K562 (cell line): ENCODE measurements at regions not wholly inside any gene's neighbourhood (a gene's known extent, or its start where the extent isn't known, plus 50 kb on each side); places are given as distances from the start of the nearest gene placed in this dataset.

Source experiments
- ATAC-seq: fragments of 200-7000 bp; cut with Tn5 transposase; 3 replicates; pipeline ENCODE4 v1.9.1; 2020; ENCODE audit warnings: moderate library complexity
- BruUV-seq: library from RNA; stranded (reverse); fragments of 400-500 nt; replicated peaks from 2 replicates; lab custom pipeline; 2021; lab: Mats Ljungman, UMichigan
- CTCF ChIA-PET: fragments of 300-600 bp; formaldehyde crosslinking; extraction: SDS; loops from one replicate; lab custom pipeline; 2021; ENCODE audit warnings: low intra/inter-chr PET ratio; lab: Yijun Ruan, JAX
- POLR2A ChIA-PET: fragments of 300-600, 350-650 bp; sonication (Branson Sonifier 250); formaldehyde crosslinking; extraction: SDS; loops from one replicate; lab custom pipeline; 2021; ENCODE audit warnings: antibody characterized with exemption, inconsistent platforms; lab: Yijun Ruan, JAX
- DNase-seq, 4 experiments: peaks; one replicate each; pipeline versions ENCODE4 v3.0.0 to v3.0.0-alpha.2; 2011 to 2018; ENCODE audit warnings: low spot score in 3 of 4, mixed read lengths in 3 of 4; ENCODE audit errors: extremely low read depth in 1 of 4
- FAIRE-seq: peaks from 2 replicates; lab custom pipeline; 2011; peaks lifted over from hg19 to GRCh38; lab: Jason Lieb, UNC
- H2AFZ ChIP-seq: 2 replicates; pipeline ENCODE4 v1.6.0; 2011; ENCODE audit warnings: low read depth, low read length, control low read depth, inconsistent platforms
- H3K27ac ChIP-seq: fragments of 200-600 bp; 3 replicates; pipeline ENCODE4 v1.8.0; 2011; ENCODE audit warnings: low read depth, mild to moderate bottlenecking, control low read depth, inconsistent platforms, low read length, moderate library complexity, mixed read lengths; ENCODE audit errors: extremely low read depth
- H3K27me3 ChIP-seq, 2 experiments: fragments of 300-600 bp in 1 of 2; 2 replicates in 1 of 2; 3 replicates in 1 of 2; pipeline versions ENCODE4 v1.6.0 to v1.8.0; 2011; ENCODE audit warnings: inconsistent platforms in 2 of 2, low read length in 2 of 2, mild to moderate bottlenecking in 1 of 2, mixed read lengths in 1 of 2, moderate library complexity in 1 of 2; ENCODE audit not compliant: control insufficient read depth in 2 of 2, insufficient read depth in 2 of 2
- H3K36me3 ChIP-seq: fragments of 300-600 bp; 3 replicates; pipeline ENCODE4 v1.8.0; 2011; ENCODE audit warnings: mild to moderate bottlenecking, low read length, inconsistent platforms; ENCODE audit not compliant: control insufficient read depth, insufficient read depth
- H3K4me1 ChIP-seq, 2 experiments: fragments of 200-600 bp in 1 of 2; replicated peaks in 1 of 2; 2 replicates in 1 of 2; 3 replicates in 1 of 2; pipeline versions ENCODE4 v1.5.1 to v1.8.0; 2011; ENCODE audit warnings: inconsistent platforms in 2 of 2, low read length in 2 of 2, mild to moderate bottlenecking in 1 of 2, mixed read lengths in 1 of 2, moderate library complexity in 1 of 2; ENCODE audit not compliant: control insufficient read depth in 2 of 2, insufficient read depth in 2 of 2
- H3K4me2 ChIP-seq: 2 replicates; pipeline ENCODE4 v1.6.1; 2011; ENCODE audit warnings: low read length, control low read depth, inconsistent platforms, mixed read lengths; ENCODE audit not compliant: insufficient read depth
- H3K4me3 ChIP-seq: fragments of 200-600 bp; sonication (generic), shearing (Covaris generic); 2 replicates; pipeline ENCODE4 v1.5.1; 2016; ENCODE audit warnings: control low read depth, inconsistent platforms
- H3K79me2 ChIP-seq: fragments of 200-600 bp; 3 replicates; pipeline ENCODE4 v1.8.0; 2011; ENCODE audit warnings: low read length, inconsistent platforms; ENCODE audit not compliant: control insufficient read depth, insufficient read depth
- H3K9ac ChIP-seq, 2 experiments: 2 replicates each; pipeline versions ENCODE4 v1.6.0 to v1.6.1; 2011; ENCODE audit warnings: low read depth in 2 of 2, low read length in 2 of 2, control low read depth in 1 of 2, inconsistent platforms in 1 of 2, mild to moderate bottlenecking in 1 of 2, mixed read lengths in 1 of 2; ENCODE audit not compliant: insufficient read depth in 1 of 2
- H3K9me1 ChIP-seq: one replicate; pipeline ENCODE4 v1.6.0; 2011; ENCODE audit warnings: inconsistent platforms, mild to moderate bottlenecking, low read length, moderate library complexity; ENCODE audit not compliant: control insufficient read depth, insufficient read depth
- H3K9me3 ChIP-seq: replicated peaks from 2 replicates; pipeline ENCODE4 v1.5.1; 2011; ENCODE audit warnings: low read depth, low read length, inconsistent platforms; ENCODE audit not compliant: control insufficient read depth, insufficient read depth
- H4K20me1 ChIP-seq: replicated peaks from 2 replicates; pipeline ENCODE4 v1.6.1; 2011; ENCODE audit warnings: low read length, inconsistent platforms, mixed read lengths; ENCODE audit not compliant: control insufficient read depth, insufficient read depth
- ARID2 ChIP-seq: fragments of 450-650 bp; IDR thresholded peaks from 2 replicates; pipeline ENCODE4 v1.6.1; 2017; ENCODE audit warnings: antibody characterized with exemption, mild to moderate bottlenecking
- ATF7 ChIP-seq: fragments of 450-650 bp; IDR thresholded peaks from 2 replicates; pipeline ENCODE4 v1.7.1; 2014; ENCODE audit warnings: mild to moderate bottlenecking, moderate library complexity
- DACH1 ChIP-seq: fragments of 450-650 bp; IDR thresholded peaks from 2 replicates; pipeline ENCODE4 v1.6.1; 2018; ENCODE audit not compliant: partially characterized antibody
- DEAF1 ChIP-seq: fragments of 450-650 bp; formaldehyde crosslinking; IDR thresholded peaks from 2 replicates; pipeline ENCODE4 v1.4.0; 2020; ENCODE audit warnings: mild to moderate bottlenecking, moderate library complexity
- FOS ChIP-seq: IDR thresholded peaks from 3 replicates; pipeline ENCODE4 v1.6.1; 2011; ENCODE audit not compliant: insufficient read length; ENCODE audit errors: extremely low read depth
- HOXB6 ChIP-seq: fragments of 250-450 bp; sonication (Bioruptor Pico); IDR thresholded peaks from 2 replicates; pipeline ENCODE4 v1.5.1; 2022; ENCODE audit warnings: mild to moderate bottlenecking, borderline replicate concordance
- MAFK ChIP-seq: IDR thresholded peaks from 2 replicates; pipeline ENCODE4 v1.6.1; 2011; ENCODE audit warnings: low read length, improper control_type of control experiment
- NCOA1 ChIP-seq: fragments of 450-650 bp; IDR thresholded peaks from 2 replicates; pipeline ENCODE4 v1.6.1; 2016; ENCODE audit warnings: low read depth
- NFXL1 ChIP-seq: fragments of 450-650 bp; formaldehyde crosslinking; IDR thresholded peaks from 2 replicates; pipeline ENCODE4 v1.4.0; 2021; ENCODE audit warnings: mild to moderate bottlenecking
- NONO ChIP-seq, 2 experiments: fragments of 200-400 bp in 1 of 2; fragments of 450-650 bp in 1 of 2; formaldehyde crosslinking in 1 of 2; IDR thresholded peaks; 2 replicates each; pipeline ENCODE4 v1.6.1; 2017; ENCODE audit warnings: low read depth in 2 of 2, mild to moderate bottlenecking in 2 of 2, moderate library complexity in 2 of 2, low read length in 1 of 2
- THRA ChIP-seq: fragments of 450-650 bp; IDR thresholded peaks from 2 replicates; pipeline ENCODE4 v1.6.1; 2017; ENCODE audit warnings: mild to moderate bottlenecking, moderate library complexity
- THRAP3 ChIP-seq: fragments of 450-650 bp; IDR thresholded peaks from 2 replicates; pipeline ENCODE4 v1.6.1; 2016; ENCODE audit warnings: mild to moderate bottlenecking, inconsistent platforms, borderline replicate concordance
- WHSC1 ChIP-seq: IDR thresholded peaks from one replicate; pipeline ENCODE4 v1.6.1; 2012; ENCODE audit warnings: low read length, control low read depth, inconsistent platforms
- ZKSCAN1 ChIP-seq: fragments of 150-350 bp; IDR thresholded peaks from 2 replicates; pipeline ENCODE4 v1.6.1; 2016; ENCODE audit warnings: low read depth, low read length
- ZKSCAN8 ChIP-seq: fragments of 200-800 bp; sonication (Bioruptor generic); IDR thresholded peaks from 2 replicates; pipeline ENCODE4 v1.6.1; 2016; ENCODE audit warnings: missing genetic modification characterization, missing compliant biosample characterization
- ZNF143 ChIP-seq: sonication (generic); formaldehyde crosslinking; IDR thresholded peaks from 2 replicates; pipeline ENCODE4 v1.9.0; 2022; ENCODE audit warnings: mild to moderate bottlenecking, missing genetic modification reagents
- ZNF253 ChIP-seq: fragments of 250-450 bp; sonication (Bioruptor Pico); conservative IDR thresholded peaks from 2 replicates; pipeline ENCODE4 v1.6.1; 2021; ENCODE audit warnings: mild to moderate bottlenecking
- ZNF274 ChIP-seq: IDR thresholded peaks from 2 replicates; pipeline ENCODE4 v1.6.1; 2011; ENCODE audit warnings: low read depth, mild to moderate bottlenecking, low read length, moderate library complexity, borderline replicate concordance
- WGBS: fragments of 100-300 bp; shearing (Covaris generic); methylation state at CpG from one replicate; pipeline ENCODE4 v1.1.6; 2016; ENCODE audit warnings: low coverage, mixed read lengths; ENCODE audit not compliant: insufficient coverage; ENCODE audit errors: missing lambda C conversion rate; 5-methylcytosine and 5-hydroxymethylcytosine counted together
- in situ Hi-C: fragments of 300-500 bp; cut with MboI; formaldehyde crosslinking; loops from 4 replicates; pipeline ENCODE4 v1.15.0; 2018; ENCODE audit warnings: inconsistent platforms, mixed read lengths
- intact Hi-C: fragments of 100-400 bp; cut with micrococcal nuclease; formaldehyde crosslinking; loops from 2 replicates; pipeline ENCODE4 v1.14.2; 2022

- in situ Hi-C loops, result no loop called here
- no TSS peak for BruUV-seq
- CTCF ChIA-PET, result no interaction called here
- H3K9ac ChIP-seq, result no peak overlapping the region
- H3K9me3 ChIP-seq, result no peaks in the 10 kb centered on the region
- TF ChIP-seq THRAP3 (no peak), ZNF274 (no peak), HOXB6 (CRISPR knock-in tag) (no peak), ATF7 (no peak), ARID2 (no peak), NCOA1 (no peak), NONO (IDR thresholded peaks at IDR 0.05; ENCODE audit: low read depth in 2 of 2, low read length in 1 of 2) (no peak)
- intact Hi-C loops, result no loop called here
- no peak overlapping the region for H3K4me2 ChIP-seq
- no peaks in the 10 kb centered on the region for H3K27me3 ChIP-seq
- no peaks in the 10 kb centered on the region for H3K9me1 ChIP-seq
- POLR2A ChIA-PET, result no interaction called here
- H3K36me3 ChIP-seq, result no peaks in the 10 kb centered on the region
- 0% methylated on average over 2 of the region's 2 CpGs for WGBS
- H3K4me3 ChIP-seq, result no peak overlapping the region
- no peaks in the 10 kb centered on the region for H3K79me2 ChIP-seq
- no peak for FAIRE-seq
- DNase-seq, result no peak
- H3K27ac ChIP-seq, result no peak overlapping the region
- no peaks in the 10 kb centered on the region for H4K20me1 ChIP-seq
- H3K4me1 ChIP-seq, result no peaks in the 10 kb centered on the region
- no peak for ATAC-seq
- H2AFZ ChIP-seq, result no peak overlapping the region
Measured at GRCh38 chr13:76646946-76647345, 239.3 kb downstream of the KCTD12 start.

GRCh38 chr13:76645632-76646031 is 240.6 kb downstream of the KCTD12 start:
- Histone ChIP-seq H3K9ac (no peak overlapping the region), H3K4me1 (no peaks in the 10 kb centered on the region), H3K79me2 (no peaks in the 10 kb centered on the region), H3K9me3 (no peaks in the 10 kb centered on the region), H4K20me1 (no peaks in the 10 kb centered on the region), H3K9me1 (no peaks in the 10 kb centered on the region), H3K4me2 (no peak overlapping the region), H3K27me3 (no peaks in the 10 kb centered on the region), H3K27ac (no peak overlapping the region), H2AFZ (no peak overlapping the region), H3K36me3 (no peaks in the 10 kb centered on the region), H3K4me3 (no peak overlapping the region)
- ATAC-seq (no peak), FAIRE-seq (no peak), DNase-seq (no peak)
- no TSS peak for BruUV-seq
- ChIA-PET POLR2A (no interaction called here), CTCF (no interaction called here)
- in situ Hi-C loops, result no loop called here
- intact Hi-C loops, result no loop called here
- WGBS, result 4% methylated on average over 2 of the region's 2 CpGs
- TF ChIP-seq WHSC1 (no peak), DEAF1 (CRISPR knock-in tag) (no peak), ZNF253 (CRISPR knock-in tag) (no peak), DACH1 (no peak), FOS (no peak), NFXL1 (CRISPR knock-in tag) (no peak), MAFK (no peak), THRA (no peak), ZKSCAN1 (no peak), ZNF143 (CRISPR knock-in tag) (no peak), ZKSCAN8 (CRISPR knock-in tag) (no peak)
